Fibroblast of villous mesenchyme (primary cell): ENCODE measurements at regions not wholly inside any gene's neighbourhood (a gene's known extent, or its start where the extent isn't known, plus 50 kb on each side); places are given as distances from the start of the nearest gene placed in this dataset.

Experiments
- DNase-seq: peaks from one replicate; pipeline ENCODE4 v3.0.0-alpha.2; 2010; ENCODE audit warnings: low read depth
- H3K4me3 ChIP-seq: 2 replicates; pipeline ENCODE4 v1.5.1; 2011; ENCODE audit warnings: low read depth, mild to moderate bottlenecking, low read length
- TF ChIP-seq, protein P1 (sequence below): IDR thresholded peaks from 2 replicates; pipeline ENCODE4 v1.5.1; 2012; ENCODE audit warnings: low read depth, mild to moderate bottlenecking, low read length; ENCODE audit not compliant: insufficient read depth

DNA sequence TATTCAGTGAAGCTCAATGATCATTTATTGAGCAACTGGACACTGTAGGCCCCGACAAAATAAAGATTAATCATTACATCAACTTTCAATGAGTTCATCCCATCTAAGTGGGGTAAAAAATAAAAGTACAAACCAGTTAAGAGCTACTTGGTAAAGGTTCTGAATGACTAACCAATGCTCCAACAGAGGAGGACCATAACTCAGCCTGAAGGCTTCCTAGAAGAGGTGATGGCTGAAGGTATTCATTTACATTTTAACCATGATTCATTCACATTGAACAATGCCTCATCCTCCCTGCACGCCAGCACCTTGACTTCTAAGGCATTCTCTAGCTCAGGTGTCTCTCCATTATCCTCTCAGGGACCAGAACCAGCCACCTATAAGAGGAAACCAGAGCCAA is 201.4 kb downstream of the ZNF462 start:
- DNase-seq, result no peak
- no peak overlapping the region for H3K4me3 ChIP-seq
- TF ChIP-seq, protein P1, sequence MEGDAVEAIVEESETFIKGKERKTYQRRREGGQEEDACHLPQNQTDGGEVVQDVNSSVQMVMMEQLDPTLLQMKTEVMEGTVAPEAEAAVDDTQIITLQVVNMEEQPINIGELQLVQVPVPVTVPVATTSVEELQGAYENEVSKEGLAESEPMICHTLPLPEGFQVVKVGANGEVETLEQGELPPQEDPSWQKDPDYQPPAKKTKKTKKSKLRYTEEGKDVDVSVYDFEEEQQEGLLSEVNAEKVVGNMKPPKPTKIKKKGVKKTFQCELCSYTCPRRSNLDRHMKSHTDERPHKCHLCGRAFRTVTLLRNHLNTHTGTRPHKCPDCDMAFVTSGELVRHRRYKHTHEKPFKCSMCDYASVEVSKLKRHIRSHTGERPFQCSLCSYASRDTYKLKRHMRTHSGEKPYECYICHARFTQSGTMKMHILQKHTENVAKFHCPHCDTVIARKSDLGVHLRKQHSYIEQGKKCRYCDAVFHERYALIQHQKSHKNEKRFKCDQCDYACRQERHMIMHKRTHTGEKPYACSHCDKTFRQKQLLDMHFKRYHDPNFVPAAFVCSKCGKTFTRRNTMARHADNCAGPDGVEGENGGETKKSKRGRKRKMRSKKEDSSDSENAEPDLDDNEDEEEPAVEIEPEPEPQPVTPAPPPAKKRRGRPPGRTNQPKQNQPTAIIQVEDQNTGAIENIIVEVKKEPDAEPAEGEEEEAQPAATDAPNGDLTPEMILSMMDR, result no peak

DNA sequence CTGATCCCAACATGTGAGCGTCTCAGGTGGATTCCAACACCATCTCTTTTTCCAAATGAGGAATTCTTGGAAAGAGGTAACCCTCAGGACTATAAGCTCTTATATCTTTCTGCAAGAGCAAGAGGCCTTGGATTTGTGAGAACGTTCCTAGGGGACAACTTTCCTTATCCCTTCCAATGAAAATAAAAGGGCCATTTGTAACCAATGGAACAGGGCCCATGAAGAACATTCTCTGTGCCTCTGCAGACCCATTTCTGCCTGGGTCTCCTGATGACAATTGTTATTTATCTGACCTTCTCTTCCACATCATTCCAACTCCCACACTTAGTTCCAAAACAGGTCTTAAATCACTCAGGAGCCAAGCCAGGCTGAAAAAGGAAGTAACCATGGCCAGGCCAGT is 202.6 kb downstream of the ZNF462 start:
- no peak overlapping the region for H3K4me3 ChIP-seq
- TF ChIP-seq, protein P1, result no peak
- no peak for DNase-seq

DNA sequence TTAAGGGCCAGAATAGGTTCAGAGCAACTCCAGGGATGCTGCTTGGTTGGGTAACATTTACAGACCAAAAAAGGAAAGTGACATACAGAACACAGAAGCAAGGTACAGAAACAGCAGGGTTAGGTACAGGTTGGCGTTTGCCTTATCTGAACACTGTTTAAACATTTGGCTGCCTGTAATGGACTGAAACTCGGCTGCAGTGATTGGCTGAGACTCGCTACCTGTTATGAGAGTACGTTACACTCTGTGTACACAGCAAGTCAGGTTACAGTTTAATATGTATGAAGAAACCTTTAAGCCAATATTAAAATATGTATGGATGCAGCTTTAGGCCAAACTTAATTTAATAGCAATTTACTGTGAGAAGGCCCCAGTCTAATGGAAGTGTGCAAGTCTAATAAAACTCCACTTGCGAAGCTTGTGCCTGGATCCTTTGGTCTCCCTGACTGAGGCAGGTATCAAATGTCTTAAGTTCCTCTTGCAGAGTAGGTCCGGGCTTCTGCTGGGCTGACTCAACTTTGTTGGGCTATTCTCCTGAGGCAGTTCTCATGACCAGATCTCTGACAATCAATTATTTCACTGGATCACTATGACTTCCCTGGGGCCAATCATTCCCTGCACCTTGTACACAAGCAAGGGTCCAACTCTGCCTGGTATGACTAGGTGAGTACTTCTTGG is 204.9 kb downstream of the ZNF462 start:
- TF ChIP-seq, protein P1, result no peak
- no peak for DNase-seq
- no peak overlapping the region for H3K4me3 ChIP-seq

DNA sequence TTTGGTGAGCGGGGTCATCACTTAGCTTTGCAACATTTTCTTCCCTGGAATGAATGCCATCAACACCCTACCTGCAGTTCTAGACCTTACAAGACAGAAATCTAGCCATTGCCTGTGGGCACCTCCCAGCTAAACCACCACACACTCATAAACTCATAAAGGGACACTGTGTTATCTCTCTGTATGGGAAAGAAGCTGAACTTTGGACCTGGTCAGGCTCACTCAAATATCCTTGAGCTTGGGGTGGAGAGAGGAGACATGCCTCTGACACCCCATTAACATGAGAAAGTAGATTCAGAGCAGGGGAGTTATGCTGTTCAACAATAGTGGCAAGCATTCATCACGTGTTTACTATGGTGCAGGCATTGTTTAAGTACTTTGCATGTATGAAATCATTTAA is 205.6 kb downstream of the ZNF462 start:
- TF ChIP-seq, protein P1, result no peak
- DNase-seq, result no peak
- no peak overlapping the region for H3K4me3 ChIP-seq

DNA sequence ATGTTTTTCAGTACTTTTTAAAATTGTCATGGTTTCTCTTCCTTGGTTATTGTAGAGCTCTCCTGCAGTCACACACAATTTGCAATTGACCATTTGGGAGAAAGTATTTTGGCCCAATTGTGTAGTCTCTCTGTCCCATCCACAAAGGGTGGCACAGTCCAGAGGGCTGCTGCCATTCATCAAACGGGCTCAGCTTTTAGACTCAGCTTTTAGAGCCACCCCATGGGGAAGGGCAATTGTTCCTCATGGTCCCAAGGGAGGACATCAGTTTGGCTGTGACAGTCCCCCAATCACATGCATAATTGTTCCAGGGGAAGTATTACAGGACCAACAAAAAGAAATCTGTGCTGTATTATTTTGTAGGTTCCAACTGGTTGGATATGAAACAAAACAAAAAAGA is 207.6 kb downstream of the ZNF462 start:
- TF ChIP-seq, protein P1, result no peak
- no peak for DNase-seq

DNA sequence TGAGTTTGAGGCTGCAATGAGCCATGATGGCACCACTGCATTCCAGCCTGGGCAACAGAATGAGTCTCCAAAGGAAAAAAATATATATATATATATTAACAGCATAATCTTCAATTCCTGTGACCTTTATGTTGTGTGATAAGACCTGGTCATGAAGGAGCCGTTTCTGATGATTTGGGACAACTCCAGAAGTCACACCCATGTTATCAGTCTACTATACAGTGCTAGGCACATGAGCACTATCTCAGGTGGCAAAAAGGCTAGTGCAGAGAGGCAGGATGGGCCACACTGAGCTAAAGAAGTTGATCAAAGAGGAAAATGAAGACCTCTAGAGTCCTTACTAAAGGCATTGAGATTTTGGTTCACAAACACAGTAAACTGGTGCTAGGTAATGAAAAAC is 205.0 kb upstream of the RAD23B start:
- no peak overlapping the region for H3K4me3 ChIP-seq
- TF ChIP-seq, protein P1, result no peak
- no peak for DNase-seq

More for the DNA sequence above, 207.6 kb downstream of the ZNF462 start:
- no peak overlapping the region for H3K4me3 ChIP-seq

DNA sequence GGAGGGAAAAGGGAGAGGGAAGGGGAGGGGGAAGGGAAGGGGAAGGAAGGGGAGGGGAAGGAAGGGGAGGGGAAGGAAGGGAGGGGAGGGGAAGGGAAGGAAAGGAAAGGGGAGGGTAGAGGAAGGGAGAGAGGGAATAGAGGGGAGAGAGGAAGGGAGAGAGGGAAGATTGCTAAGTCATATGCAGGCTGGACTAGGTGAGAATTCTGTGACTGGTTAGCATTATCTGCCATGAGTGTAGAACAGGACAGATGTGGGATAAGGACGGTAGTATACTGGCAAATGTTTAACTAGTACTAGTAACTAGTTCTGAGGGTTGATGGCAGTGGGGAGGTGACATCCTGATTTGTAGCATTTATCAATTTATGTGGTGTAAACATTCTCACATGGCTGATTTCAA is 203.5 kb upstream of the RAD23B start:
- no peak overlapping the region for H3K4me3 ChIP-seq
- DNase-seq, result no peak
- TF ChIP-seq, protein P1, result no peak
